HG03025 (cell line): ENCODE measurements at regions not wholly inside any gene's neighbourhood (a gene's known extent, or its start where the extent isn't known, plus 50 kb on each side); places are given as distances from the start of the nearest gene placed in this dataset.
"Not testable (repeated sequence)": the region's sequence is repeated elsewhere in the genome, so short reads cannot be mapped to it uniquely, and the experiment has no call there.

Source experiments
- ATAC-seq: cut with Tn5 transposase; IDR thresholded peaks from one replicate; pipeline ENCODE4 v1.9.1; 2021; ENCODE audit warnings: mild to moderate bottlenecking, moderate library complexity; ENCODE audit not compliant: unreplicated experiment, low FRiP score

DNA sequence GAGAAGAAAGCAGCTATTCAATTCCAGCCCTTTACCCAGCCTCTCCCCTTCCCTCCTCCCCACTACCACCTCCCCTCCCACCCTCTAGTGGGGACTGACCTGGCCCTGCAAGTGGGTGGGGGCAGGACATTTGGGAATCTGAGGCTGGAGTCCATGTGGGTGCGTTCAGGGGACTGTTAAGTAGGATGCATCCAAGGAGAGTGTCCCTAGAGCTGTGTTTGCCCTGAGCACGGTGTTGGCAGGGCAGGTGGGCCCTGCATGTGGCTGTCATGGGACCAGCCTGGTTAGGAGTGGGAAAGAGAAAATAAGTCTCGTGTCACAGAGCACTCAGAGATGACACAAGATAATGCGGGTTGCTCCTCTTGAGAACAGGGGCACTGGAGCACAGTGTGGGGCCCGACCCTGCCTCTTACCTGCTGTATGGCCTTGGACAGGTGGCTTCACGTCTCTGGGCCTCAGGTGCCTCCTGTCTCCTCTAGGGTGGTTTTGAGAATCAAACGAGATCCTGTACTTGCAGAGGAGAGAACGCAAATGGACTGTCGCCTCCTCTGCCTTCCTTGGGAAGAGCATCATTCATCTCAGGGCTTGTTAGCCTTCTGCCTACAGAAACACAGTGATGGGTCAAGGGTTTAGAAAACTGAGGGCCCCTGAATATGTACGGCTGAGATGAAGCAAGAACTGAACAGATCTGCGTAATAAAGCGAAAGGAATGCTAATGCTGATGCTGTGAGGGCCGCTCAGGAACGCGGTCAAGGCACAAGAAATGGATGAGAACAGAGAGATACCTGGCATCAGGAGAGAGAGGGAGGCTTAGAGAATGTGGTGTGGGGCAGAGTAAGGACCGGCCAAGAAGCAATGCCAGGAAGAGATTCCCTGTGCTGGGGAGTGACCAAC is 187.7 kb upstream of the HAAO start:
- ATAC-seq = no peak

DNA sequence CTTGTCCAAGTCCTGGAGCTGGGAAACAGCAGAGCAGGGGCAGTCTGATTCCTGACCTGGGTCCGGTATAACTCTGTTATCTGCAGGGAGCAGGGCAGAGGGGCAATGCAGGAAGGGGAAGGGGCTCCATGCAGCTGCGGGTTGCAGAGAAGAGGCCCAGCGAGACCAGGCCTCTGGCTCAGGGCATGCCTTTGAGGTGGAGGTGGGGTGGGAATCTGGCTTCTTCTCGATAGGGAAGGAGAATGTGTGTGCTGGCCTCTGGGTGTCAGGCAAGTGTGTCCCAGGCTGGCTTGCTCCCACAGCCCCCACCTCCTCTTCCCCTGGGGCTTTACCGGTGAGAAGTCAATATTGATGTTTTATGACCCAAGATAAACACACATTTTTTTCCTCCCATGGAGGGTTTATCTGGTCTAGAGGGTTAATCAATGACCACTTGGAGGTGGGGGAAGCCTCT is 187.1 kb upstream of the HAAO start:
- no peak for ATAC-seq

DNA sequence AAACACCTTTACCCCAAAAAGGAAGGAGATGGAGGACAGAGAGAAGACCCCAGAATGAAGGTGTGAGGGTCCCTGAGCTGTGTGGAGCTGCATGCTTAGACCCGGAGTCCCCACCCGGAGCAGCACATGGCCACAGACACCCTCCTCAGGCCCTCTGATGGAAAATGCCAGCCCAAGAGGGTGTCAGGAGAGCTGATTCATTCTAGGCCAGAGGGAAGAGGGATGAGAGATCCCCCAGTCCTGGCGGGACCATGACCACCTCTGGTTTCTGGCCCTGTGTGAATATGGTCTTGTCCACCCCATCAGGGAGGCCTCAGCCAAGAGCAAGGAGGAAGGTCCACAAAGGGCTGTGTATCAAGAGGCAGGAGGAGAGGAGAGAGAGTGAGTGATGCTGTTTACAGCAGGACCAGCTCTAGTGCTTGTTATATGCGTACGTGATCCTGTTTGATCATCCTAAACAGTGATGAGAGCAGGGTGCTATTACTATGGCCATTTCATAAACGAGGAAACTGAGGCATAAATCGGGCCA is 186.6 kb upstream of the HAAO start:
- no peak for ATAC-seq

DNA sequence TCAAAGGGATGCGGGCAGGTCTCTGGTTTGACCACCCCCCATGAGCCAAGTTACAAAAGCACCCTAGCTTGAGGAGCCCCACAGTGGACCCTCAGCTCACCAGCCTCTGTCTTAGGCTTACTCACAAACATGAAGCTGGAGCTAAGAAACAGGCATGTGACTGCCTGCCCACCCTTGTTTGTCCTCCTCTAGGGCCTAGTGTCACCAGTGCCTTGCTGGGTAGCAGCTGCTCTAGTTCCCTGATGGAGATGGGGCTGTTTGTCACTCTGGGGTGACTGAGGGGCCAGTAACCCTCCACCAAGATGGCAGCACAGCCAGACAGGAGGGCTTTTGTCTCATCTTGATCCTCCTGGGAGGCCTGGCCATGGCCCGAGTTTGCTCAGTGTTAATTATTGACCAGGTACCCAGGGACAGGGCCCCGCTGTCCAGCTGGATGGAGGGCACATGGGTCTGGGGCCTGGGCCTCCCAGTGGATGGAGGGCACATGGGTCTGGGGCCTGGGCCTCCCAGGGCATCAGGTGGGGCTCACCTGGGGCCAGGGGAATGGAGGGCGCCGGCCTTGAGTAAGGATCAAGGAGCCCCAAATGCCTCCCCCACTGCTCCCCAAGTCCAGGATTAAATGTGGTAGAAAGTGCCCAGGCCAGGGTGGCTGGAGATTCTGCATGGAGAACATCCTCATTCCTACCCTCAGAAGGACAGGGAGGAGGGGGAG is 185.9 kb upstream of the HAAO start:
- no peak for ATAC-seq

DNA sequence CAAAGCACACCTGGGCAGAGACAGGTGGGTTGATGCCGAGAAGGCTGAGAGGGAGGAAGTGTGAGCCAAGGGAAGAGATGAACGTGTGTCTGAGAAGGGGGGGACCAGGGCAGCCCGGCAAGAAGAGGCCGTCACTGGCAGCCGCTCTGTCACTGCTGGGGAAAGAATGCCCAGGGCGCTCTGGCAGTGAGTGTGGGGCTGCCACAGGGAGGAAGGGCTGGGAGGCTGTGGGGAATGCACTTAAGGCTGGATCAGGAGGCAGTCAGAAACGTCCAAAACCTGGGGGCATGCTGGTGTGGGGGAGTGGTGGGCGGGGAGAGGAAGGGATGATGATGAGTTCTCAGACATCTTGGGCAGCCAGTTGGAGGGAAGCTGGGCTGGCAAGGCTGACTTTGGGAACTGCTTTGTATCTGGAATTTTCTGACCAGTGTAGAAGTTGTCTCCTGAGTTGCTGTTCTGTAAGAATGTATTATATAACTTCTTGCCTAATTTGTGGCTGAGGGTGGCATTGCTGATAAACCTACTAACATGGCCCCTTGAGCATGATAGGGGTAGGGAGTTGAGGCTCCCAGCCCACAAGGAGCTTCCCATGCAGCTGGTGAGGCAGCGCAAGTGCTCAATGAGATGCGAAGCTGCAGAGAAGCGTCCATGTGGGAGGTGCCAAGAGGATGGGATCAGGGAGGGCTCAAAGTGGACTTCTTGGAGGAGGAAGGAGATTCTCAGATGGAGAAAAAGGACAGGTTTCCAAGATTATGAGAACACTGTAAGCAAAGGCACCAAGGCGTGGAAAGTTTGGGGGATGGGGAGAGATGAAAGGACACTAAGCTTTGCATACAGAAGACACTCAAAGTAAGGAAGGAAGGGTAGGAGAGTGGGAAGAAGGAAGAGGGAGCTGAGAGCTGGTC is 185.1 kb upstream of the HAAO start:
- ATAC-seq = no peak

DNA sequence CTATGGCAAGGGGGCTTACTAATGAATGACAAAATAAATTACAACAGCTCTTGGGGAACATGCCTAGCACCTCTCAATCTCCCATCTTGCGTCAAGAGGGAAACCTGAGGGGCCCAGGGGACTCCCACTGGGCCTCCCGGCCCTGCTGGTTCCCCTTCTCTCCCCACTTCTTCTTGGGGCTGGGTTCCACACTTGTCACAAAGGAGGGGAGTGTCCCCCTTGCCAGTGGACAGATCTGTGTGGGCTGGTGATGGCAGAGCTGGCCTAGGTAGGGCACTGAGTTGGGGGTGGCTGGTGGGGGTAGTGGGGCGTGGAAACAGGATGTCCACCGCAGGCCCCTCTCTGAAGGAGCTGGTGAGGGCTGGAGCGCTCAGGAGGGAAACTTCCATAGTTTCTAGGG is 184.0 kb upstream of the HAAO start:
- ATAC-seq = no peak

DNA sequence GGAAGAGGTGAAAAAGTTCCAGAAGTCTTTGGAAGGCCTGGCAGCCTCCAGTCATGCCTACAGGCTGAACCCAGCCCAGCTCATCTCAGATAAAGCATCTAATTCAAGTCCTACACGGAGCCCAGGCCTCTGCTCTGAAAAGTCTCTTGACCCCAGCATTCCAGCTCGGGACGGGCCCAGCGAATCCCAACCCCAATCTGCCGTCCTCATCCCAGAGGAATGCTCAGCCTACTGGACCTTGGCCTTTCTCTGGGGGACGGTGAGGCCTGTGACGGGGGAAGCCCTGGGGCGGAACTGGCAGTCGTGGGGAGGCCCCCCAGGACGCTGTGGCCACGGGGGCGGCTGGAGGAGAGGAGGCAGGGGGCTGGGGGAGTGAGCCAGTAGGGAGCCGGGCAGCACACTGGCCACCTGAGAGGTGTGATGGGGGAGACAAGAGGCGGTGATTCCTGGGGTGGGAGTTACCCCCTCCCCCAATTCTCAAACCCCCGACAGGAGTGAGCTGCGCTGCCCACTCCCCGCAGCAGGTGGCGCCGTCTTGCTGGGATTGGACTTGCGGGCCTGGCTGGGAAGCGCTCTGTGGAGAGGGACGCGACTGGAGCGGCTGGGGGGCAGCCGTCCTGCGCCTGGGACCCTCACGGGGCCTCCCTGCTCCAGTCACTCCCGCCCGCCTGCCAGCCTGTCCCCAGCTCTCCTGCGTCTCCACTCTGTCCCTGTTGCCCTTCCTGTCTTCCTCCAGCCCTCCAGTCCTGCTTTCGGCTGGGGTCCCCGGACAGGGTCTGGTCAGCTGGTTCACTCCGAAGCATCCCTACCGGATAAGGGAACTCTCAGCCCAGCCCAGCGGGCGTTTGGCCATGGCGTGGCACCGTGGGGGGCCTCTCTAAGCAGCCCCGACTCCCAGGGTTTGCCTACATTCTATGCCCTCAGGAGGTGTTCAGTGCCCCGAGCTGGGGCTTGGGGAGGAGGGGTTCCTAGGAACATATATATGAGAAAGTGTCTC is 182.6 kb upstream of the HAAO start:
- ATAC-seq = no peak

DNA sequence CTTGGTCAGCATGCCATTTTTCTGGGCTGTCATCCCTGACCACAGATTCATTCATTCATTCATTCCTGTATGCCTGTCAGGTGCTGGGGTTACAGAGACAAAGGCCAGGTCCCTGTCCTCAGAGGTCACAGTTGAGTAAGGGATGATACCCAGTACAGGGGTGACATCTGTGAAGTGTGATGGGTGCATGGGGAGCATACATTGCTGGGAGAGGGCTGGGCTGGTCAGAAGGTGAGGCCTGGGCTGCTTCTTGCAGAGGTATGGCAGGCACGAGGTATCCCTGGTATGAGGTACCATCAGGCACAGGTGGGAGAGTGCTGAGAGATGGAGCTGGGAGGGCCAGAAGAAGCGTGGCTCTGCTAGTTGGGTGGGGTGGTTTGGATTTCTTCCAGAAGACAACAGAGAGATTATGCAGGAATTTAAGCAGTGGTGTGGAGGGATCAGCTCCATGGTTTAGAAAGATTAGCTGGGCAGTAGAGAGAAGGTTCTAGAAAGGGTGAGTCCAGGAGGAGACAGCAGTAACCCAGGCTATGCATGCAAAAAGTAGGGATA is 181.9 kb upstream of the HAAO start:
- ATAC-seq = no peak

DNA sequence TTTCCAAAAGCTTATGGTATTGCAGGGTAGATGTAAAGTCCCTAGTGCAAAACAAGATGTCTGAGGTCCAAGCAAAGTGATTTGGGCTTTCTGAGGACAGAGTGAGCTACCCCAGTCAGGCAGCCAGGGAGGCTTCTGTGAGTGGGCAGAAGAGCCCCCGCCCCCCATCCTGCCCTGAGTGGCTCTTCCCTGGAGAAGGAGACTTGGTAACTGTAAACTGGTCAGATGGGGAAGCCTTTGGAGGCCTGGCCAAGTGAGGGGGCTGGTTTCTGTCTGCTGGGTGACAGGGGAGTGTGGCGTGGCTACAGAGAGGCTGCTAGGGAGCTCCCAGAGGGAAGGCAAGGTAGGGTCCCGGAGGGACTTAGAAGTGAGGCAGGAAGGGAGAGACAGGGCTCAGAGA is 181.3 kb upstream of the HAAO start:
- no peak for ATAC-seq

DNA sequence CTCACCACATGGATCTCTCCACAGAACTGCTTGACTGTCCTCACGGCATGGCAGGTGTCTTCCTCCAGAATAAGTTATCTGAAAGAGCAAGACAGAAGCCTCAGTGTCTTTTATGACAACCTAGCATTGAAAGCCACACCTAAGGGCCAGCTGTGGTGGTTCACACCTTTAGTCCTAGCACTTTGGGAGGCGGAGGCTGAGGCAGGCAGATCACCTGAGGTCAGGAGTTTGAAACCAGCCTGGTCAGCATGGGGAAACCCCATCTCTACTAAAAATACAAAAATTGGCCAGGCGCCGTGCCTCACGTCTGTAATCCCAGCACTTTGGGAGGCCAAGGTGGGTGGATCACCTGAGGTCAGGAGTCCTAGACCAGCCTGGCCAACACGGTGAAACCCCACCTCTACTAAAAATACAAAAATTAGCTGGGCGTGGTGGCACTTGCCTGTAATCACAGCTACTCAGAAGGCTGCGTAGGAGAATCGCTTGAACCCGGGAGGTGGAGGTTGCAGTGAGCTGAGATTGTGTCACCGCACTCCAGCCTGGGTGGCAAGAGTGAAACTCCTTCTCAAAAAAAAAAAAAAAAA is 180.6 kb upstream of the HAAO start:
- ATAC-seq = not testable (repeated sequence)

DNA sequence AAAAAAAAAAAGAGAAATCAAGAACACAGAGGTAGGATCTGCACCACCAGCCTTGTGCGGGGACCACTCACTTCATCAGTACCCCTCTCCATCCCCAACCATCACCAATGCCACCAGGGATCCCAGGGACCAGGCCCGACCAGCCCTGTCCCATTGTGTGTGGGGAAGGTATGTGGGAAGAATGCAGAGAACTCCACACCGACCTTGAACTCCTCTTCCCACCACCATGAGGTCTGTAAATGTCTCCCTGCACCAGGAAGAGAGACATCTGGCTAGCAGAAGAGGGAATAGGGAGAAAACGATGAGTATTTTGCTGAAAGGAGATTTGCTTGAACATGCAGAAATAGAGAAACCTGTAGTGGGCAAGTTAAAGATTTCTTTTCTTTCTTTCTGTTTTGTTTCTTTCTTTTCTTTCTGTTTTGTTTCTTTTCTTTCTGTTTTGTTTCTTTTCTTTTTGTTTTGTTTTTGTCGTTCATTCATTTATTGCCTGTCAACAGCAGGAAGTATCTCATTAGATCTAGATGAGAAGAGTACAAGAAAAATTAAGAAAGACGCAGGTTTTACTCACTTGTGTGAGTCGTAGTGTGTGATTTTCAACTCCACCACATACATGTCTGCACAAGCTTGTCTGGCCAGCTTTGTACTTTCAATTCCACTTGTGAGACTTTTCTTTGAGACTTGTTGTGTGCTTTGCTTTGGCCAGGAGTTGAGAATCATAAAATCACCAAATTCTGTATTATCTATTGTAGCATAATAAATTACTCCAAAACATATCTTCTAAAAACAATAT is 179.8 kb upstream of the HAAO start:
- ATAC-seq = no peak

DNA sequence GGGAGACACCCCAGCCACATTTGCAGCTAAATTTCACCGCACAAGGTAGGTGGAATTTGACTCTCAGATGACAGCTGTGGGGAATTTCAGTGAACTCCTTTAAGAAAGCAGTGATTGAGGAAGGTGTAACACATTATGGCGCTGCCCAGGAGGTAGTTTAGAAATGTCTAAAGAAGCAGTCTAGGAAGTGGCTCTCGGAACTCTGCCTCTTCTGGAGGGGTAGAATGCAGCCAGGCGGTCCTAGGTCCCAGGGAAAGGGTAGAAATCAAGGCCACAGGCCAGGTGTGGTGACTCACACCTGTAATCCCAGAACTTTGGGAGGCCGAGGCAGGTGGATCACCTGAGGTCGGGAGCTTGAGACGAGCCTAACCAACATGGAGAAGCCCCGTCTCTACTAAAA is 179.0 kb upstream of the HAAO start:
- no peak for ATAC-seq

DNA sequence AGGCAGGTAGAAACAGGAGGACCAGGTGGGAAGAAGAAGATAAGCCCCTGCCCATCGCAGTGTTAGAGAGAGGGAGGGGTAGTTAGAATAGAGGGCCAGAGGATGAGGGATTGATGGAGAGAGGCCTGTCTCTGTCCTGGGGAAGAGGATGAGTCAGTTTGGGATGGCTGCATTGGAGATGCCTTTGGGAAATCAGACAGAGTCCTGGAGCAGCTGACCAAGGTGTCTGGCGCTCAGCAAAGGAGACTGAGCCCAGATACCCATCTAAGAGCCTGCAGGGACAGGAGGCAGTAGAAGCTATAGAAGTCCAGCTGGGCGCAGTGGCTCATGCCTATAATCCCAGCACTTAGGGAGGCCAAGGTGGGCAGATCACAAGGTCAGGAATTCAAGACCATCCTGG is 177.8 kb upstream of the HAAO start:
- no peak for ATAC-seq

DNA sequence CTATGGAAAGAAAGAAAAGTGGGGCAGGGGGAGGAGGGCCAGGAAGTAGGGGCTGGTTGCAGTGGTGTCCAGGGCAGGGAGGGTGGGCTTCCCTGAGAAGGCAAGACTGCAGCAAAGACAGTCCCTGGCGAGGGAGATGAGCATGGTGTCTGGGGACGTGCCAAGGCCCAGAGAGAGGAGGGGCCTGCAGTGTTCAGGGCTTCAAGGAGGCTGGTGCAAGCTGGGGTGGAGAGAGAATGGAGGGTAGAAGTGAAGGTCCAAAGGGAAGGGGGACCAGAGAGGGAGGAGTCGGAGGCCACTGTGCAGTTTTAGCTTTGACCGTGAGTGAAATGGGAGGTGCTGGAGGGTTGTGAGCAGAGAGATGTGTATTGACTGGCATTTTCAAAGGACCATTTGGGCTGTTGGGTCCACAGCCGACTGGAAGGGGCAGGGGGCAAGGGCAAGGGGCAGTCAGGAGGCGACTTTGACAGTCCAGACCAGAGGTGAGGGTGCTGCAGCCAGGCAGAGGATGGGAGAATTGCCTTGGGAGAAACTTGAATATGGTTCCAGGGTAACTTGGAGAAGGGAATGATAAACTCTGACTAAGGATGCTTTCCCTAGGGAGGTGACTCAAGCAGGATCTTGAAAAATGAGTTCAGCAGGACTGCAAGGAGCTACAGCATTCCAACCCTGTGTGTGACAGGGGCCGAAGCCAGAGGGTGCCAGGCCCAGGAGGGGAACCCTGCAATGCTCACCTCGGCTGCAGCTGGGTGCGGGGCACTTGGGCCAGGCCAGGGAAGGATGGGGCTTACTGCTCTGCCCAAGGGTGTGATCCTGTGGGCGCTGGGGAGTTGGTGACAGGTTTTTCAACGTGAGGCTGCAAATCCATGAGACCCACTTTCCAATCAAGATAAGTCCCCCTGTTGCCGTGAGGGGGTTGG is 177.1 kb upstream of the HAAO start:
- no peak for ATAC-seq

DNA sequence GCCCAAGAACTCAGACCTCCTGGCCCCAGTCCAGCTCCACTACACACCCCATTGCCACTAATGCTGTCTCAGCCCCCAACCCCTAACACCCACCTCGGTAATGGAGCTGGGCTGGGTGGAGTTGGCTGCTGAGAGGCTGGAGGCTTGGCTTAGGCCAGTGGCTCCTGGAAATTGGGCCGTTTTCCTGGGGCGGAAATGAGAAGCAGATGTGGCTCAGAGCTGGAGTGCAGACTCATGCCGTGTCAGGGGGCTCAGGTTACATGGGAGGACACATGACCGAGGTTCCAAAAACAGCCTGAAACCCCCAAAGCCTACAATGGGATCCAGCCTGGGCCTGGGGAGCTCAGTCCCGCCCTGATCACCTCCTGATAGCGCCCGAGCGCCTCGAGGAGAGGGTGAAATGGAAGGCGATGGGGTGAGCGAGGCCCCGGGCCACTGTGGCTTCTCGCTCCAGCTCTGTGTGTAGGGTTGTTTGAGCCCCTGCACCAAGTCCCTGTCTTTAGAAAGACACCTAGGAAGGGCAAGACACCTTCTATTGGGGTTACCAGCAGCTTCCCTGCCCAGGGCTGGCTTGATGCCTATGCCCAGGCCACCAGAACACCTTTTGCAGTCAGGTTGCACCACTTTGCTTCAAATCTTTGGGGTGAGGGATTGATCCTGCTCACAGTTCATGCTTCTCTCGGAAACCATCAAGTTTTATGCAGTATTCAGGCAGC is 175.7 kb upstream of the HAAO start:
- ATAC-seq = no peak

DNA sequence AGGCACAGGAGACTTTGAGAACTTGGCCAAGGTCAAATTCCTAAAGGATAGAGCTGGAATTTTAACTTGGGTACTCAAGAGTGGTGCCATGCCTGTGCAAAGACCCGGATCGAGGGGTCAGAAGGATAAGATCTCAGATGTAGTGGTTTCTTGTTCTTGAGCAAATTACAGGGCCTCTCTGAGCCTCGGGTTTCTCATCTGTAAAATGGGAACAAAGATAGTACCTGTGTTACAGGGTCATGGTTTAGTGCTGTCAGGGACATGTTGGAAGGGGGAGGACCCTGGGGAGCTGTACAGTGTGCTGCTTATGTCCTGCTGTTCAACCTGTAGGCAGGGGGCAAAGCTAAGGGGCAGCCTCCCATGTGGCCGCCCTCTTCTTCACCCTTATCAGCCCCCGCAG is 173.5 kb upstream of the HAAO start:
- ATAC-seq = no peak
